BJ (cell line): ENCODE measurements at regions not wholly inside any gene's neighbourhood (a gene's known extent, or its start where the extent isn't known, plus 50 kb on each side); places are given as distances from the start of the nearest gene placed in this dataset.
A peak's percentile ranks its signal among the peaks of the same experiment; 100 is the strongest.
"Not testable (repeated sequence)": the region's sequence is repeated elsewhere in the genome, so short reads cannot be mapped to it uniquely, and the experiment has no call there.

Experiments
- CTCF ChIA-PET: fragments of 350-600 bp; formaldehyde crosslinking; extraction: SDS; loops from one replicate; lab custom pipeline; 2021; ENCODE audit warnings: antibody characterized with exemption, inconsistent platforms; lab: Yijun Ruan, JAX
- POLR2A ChIA-PET: fragments of 300-600 bp; sonication (Branson Sonifier 250); formaldehyde crosslinking; extraction: SDS; loops from one replicate; lab custom pipeline; 2021; ENCODE audit warnings: antibody characterized with exemption; lab: Charles Lee
- DNase-seq: peaks from one replicate; pipeline ENCODE4 v3.0.0-alpha.2; 2011; ENCODE audit warnings: low read depth
- H3K27me3 ChIP-seq: 2 replicates; pipeline ENCODE4 v1.6.0; 2011; ENCODE audit warnings: low read length; ENCODE audit not compliant: control insufficient read depth, insufficient read depth
- H3K36me3 ChIP-seq: 2 replicates; pipeline ENCODE4 v1.5.1; 2011; ENCODE audit warnings: low read length; ENCODE audit not compliant: control insufficient read depth, insufficient read depth
- H3K4me3 ChIP-seq: 2 replicates; pipeline ENCODE4 v1.5.1; 2011; ENCODE audit warnings: low read depth, mild to moderate bottlenecking, control low read depth, low read length
- TF ChIP-seq, protein P1 (sequence below): IDR thresholded peaks from 2 replicates; pipeline ENCODE4 v1.5.1; 2011; ENCODE audit warnings: low read depth, mild to moderate bottlenecking, control low read depth, inconsistent platforms, low read length, moderate library complexity; ENCODE audit not compliant: insufficient read depth

DNA sequence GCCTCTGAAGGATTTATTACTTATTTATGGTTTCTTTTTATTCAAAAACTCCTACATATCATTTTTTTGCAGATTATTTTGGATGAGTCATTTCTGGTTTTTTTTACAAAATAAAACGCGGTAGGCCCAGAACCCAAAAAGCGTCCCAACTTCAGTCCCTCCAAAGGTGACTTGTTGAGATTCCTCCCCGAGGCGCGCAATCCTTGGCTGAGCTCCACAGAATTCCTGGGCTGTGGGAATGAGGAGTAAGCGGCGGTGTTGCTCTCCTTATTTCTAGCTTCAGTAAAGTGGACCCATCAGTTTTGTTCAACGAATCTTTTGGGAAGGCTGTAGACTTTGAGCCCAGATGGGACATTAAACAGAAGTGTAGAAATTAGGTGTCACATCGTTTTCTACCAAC lies 67.0 kb upstream of the RMP24 start:
- CTCF ChIA-PET = no interaction called here

DNA sequence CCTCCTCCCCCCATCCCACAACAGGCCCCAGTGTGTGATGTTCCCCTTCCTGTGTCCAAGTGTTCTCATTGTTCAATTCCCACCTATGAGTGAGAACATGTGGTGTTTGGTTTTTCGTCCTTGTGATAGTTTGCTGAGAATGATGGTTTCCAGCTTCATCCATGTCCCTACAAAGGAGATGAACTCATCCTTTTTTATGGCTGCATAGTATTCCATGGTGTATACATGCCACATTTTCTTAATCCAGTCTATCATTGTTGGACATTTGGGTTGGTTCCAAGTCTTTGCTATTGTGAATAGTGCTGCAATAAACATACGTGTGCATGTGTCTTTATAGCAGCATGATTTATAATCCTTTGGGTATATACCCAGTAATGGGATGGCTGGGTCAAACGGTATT lies 66.2 kb upstream of the RMP24 start:
- POLR2A ChIA-PET, H3K36me3 ChIP-seq, H3K27me3 ChIP-seq, H3K4me3 ChIP-seq, CTCF ChIA-PET, DNase-seq: not testable (repeated sequence)

More for the DNA sequence above, 67.0 kb upstream of the RMP24 start:
- Histone ChIP-seq H3K4me3 (no peak overlapping the region), H3K27me3 (no peaks in the 10 kb centered on the region), H3K36me3 (no peaks in the 10 kb centered on the region)
- TF ChIP-seq, protein P1, sequence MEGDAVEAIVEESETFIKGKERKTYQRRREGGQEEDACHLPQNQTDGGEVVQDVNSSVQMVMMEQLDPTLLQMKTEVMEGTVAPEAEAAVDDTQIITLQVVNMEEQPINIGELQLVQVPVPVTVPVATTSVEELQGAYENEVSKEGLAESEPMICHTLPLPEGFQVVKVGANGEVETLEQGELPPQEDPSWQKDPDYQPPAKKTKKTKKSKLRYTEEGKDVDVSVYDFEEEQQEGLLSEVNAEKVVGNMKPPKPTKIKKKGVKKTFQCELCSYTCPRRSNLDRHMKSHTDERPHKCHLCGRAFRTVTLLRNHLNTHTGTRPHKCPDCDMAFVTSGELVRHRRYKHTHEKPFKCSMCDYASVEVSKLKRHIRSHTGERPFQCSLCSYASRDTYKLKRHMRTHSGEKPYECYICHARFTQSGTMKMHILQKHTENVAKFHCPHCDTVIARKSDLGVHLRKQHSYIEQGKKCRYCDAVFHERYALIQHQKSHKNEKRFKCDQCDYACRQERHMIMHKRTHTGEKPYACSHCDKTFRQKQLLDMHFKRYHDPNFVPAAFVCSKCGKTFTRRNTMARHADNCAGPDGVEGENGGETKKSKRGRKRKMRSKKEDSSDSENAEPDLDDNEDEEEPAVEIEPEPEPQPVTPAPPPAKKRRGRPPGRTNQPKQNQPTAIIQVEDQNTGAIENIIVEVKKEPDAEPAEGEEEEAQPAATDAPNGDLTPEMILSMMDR = no peak
- no peak for DNase-seq
- POLR2A ChIA-PET = no interaction called here

DNA sequence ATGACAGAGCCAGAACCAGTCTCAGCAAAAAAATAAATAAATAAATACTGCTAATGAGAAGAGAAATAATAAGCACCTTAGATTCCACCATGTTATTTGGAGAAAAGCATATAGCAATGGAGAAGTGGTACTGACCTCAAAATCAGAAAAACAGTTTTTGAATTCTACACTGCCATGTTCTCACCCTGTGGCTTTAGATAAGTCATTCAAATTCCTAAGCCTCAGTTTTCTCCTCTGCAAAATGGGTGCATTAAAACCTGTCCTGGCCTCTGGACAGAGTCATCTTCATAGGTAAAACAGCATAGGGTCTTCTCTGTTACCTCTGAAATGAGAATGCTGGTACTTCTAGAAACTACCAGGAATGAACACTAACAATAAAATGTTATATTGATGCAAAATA lies 62.2 kb upstream of the RMP24 start:
- ChIA-PET POLR2A (interaction anchor here (0.6 kb wide), 1 partner anchor 342 kb away, joined by 3 read pairs; no protein-coding TSS in a partner anchor), CTCF (no interaction called here)
- Histone ChIP-seq H3K36me3 (no peaks in the 10 kb centered on the region), H3K27me3 (no peaks in the 10 kb centered on the region; the same call in 1 of the 2 replicates), H3K4me3 (no peak overlapping the region)
- TF ChIP-seq, protein P1 = no peak
- DNase-seq = no peak

DNA sequence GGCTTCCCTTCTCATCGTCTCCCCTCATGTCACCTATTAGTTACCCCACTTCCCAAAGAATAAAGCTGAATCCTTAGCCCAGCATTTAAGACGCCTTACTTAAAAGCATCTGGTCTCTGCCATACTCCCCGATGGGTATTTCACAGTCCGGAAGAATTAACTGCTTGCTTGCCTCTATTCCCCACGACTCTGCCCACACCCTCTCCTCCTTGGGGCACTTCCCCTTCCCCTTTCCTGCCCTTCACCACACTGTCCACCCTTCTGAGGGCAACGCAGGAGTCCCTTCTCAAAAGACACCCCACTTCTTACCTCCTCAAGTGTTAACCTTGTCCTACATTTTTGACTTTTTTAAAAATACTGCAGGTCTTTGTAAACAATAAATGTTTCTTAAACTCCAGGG lies 60.1 kb upstream of the RMP24 start:
- TF ChIP-seq, protein P1 = no peak
- H3K4me3 ChIP-seq = no peak overlapping the region
- DNase-seq = no peak
- ChIA-PET POLR2A (no interaction called here), CTCF (no interaction called here)
- no peaks in the 10 kb centered on the region; the same call in 1 of the 2 replicates for H3K27me3 ChIP-seq
- no peaks in the 10 kb centered on the region for H3K36me3 ChIP-seq

DNA sequence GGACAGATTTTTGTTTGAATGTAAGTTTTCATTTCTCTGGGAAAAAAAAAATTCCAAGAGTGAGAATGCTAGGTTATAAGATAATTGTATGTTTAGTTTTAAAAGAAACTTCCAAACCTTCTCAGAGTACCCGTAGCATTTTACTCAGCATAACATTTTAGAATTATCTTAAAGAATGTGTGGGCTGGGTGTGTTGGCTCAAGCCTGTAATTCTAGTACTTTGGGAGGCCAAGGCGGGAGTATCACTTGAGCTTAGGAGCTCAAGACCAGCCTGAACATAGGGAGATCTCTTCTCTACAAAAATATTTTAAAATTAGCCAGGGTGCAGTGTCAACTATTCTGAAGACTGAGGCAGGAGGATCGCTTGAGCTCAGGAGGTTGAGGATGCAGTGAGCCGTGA lies 57.4 kb upstream of the RMP24 start:
- ChIA-PET CTCF (no interaction called here), POLR2A (no interaction called here)
- TF ChIP-seq, protein P1 = no peak
- Histone ChIP-seq H3K4me3 (no peak overlapping the region), H3K36me3 (no peaks in the 10 kb centered on the region), H3K27me3 (no peaks in the 10 kb centered on the region; the same call in 1 of the 2 replicates)
- DNase-seq = no peak

DNA sequence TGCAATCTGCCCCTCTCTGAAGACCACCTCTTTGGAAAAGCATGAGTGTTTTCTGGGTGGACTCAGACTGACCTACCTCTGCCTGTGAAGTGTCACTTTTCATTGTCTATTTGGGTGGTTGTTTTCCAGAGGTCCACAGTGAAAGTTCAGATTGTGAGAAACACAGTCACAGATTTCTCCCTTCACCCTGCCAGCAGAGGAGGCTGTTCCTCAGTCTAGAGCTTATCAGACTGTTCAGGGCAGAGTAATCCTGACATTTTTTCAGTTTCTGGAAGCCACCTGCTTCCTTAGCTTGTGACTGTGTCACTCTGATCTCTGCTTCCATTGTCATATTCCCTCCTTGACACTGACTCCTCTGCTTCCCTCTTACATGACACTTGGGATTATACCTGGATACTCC lies 55.4 kb upstream of the RMP24 start:
- DNase-seq = no peak
- Histone ChIP-seq H3K4me3 (no peak overlapping the region), H3K27me3 (no peaks in the 10 kb centered on the region; the same call in 1 of the 2 replicates), H3K36me3 (no peaks in the 10 kb centered on the region)
- ChIA-PET POLR2A (no interaction called here), CTCF (no interaction called here)
- TF ChIP-seq, protein P1 = peak; percentile 10; the same call in 1 of the 2 replicates
